GM10266 (cell line): ENCODE measurements at regions not wholly inside any gene's neighbourhood (a gene's known extent, or its start where the extent isn't known, plus 50 kb on each side); places are given as distances from the start of the nearest gene placed in this dataset.

Source experiments
- DNase-seq: peaks from one replicate; pipeline ENCODE4 v3.0.0; 2012; ENCODE audit errors: extremely low spot score
- CTCF ChIP-seq: IDR thresholded peaks from 2 replicates; pipeline ENCODE4 v1.5.1; 2012; ENCODE audit warnings: mild to moderate bottlenecking, low read depth; ENCODE audit not compliant: control insufficient read depth, insufficient read depth; ENCODE audit errors: missing control alignments

GRCh38 chr2:51153236-51153635 lies 121.3 kb upstream of the NRXN1 start:
- DNase-seq = no peak
- TF ChIP-seq CTCF = no peak

DNA sequence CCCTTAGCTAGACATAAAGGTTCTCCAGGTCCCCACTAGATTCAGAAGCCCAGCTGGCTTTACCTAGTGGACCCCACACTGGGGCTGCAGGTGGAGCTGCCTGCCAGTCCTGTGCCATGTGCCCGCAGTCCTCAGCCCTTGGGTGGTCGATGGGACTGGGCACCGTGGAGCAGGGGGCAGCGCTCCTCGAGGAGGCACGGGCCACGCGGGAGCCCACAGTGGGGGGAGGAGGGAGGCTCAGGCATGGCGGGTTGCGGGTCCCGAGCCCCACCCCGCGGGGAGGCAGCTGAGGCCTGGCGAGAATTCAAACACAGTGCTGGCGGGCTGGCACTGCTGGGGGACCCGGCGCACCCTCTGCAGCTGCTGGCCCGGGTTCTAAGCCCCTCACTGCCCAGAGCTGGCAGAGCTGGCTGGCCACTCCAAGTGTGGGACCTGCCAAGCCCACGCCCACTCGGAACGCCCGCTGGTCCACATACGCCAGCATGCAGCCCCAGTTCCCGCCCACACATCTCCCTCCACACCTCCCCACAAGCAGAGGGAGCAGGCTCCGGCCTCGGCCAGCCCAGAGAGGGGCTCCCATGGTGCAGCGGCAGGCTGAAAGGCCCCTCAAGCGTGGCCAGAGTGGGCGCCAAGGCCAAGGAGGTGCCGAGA lies 119.7 kb upstream of the NRXN1 start:
- TF ChIP-seq CTCF = no peak
- DNase-seq = no peak

DNA sequence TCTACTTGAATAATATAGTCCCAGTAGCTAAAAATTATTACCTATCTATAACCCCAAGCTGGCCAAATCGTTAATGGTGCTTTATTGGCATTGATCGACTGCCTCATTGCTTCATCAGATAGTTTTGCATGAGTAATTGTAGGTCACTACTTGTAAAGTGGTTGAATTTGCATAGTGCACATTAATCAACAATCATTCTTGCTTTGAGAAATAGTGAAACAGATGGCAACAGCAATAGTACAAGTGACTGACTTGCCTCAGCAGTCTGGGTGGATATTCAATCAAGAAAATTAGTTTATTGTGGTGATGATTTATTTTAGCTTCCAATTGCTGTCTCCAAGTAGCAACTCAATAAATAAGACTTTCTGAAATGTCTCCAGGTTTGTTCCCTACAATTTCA lies 117.8 kb upstream of the NRXN1 start:
- no peak for DNase-seq
- no peak for TF ChIP-seq CTCF

DNA sequence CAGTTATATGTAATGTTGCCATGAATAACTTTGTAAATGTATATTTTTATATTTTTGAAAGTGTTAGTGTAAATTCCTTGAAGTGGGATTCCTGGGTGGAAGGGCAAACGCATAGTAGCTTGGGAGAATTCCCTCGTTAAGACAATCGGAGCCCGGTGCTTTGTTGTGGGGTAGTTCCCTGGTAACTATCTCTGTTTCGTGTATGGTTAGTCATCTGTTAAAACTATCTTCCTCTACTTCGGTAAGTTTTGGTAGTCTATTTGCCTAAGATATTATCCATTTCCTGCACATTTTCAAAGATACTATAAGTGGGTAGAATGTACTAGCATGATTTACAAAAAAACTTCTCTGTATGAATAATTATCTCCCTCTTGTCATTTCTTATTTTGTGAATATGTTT lies 113.8 kb upstream of the NRXN1 start:
- no peak for TF ChIP-seq CTCF
- DNase-seq = no peak

- no peak for TF ChIP-seq CTCF
- no peak for DNase-seq
Observed at GRCh38 chr2:51120754-51121280, 88.9 kb upstream of the NRXN1 start.

DNA sequence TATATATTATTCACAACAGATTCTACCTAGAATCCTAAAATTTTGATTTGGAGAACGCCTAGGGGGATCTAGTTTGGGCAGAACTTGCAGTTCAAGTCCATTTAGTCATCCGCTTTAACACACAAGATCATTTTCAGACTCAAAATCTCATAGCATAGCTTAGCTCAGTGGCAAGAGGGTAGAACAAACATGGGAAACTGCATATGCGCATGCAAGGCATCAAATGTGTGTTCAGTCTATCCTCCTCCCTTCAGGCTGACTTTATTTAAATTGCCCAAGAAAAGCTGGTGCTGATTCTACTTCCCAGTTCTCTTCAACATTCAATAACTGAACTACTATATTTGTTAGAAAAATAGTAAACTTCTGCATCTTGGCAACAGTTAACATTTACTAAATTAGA lies 79.6 kb upstream of the NRXN1 start:
- DNase-seq = no peak
- TF ChIP-seq CTCF = no peak

DNA sequence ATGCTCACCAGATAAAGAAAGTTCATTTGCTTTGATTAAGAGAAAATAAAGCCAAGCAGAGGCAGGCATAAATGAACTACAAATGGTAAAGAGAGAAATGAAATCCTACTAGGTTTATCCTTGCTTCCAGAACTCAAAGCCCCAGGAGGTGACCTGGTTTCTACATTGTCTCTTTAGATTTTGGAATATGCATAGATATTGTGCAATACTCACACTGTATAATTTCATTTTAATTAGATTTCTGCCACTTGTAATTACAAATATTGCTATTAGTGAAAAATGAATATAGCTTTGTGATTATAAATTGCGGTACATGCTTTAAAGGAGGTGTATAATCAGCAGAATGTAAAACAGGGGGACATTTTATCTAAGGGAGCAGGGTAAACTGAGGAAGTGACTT lies 76.9 kb upstream of the NRXN1 start:
- TF ChIP-seq CTCF = no peak
- no peak for DNase-seq
